Astrocyte of the cerebellum (primary cell): ENCODE measurements at regions not wholly inside any gene's neighbourhood (a gene's known extent, or its start where the extent isn't known, plus 50 kb on each side); places are given as distances from the start of the nearest gene placed in this dataset.

Experiments
- DNase-seq: peaks from one replicate; pipeline ENCODE4 v3.0.0-alpha.2; 2011; ENCODE audit warnings: low read depth
- H3K4me3 ChIP-seq: 2 replicates; pipeline ENCODE4 v1.5.1; 2011; ENCODE audit warnings: mild to moderate bottlenecking, low read depth, low read length, moderate library complexity
- CTCF ChIP-seq: IDR thresholded peaks from 2 replicates; pipeline ENCODE4 v1.5.1; 2012; ENCODE audit warnings: low read length, low read depth, moderate library complexity, mild to moderate bottlenecking; ENCODE audit errors: missing control alignments
- in situ Hi-C: cut with HindIII; loops from 2 replicates; pipeline ENCODE4 v1.10.0; 2017; ENCODE audit warnings: low sequenced_read_pairs

- in situ Hi-C loops = no loop called here
Measured at GRCh38 chr4:20030108-20030507, 221.6 kb upstream of the SLIT2 start.

GRCh38 chr4:20028645-20029044, 223.1 kb upstream of the SLIT2 start:
- no peak for TF ChIP-seq CTCF
- H3K4me3 ChIP-seq = no peak overlapping the region
- in situ Hi-C loops = no loop called here
- DNase-seq = no peak

More at GRCh38 chr4:20030108-20030507, 221.6 kb upstream of the SLIT2 start:
- TF ChIP-seq CTCF = no peak
- no peak overlapping the region for H3K4me3 ChIP-seq
- no peak for DNase-seq

GRCh38 chr4:20026456-20026855, 225.2 kb upstream of the SLIT2 start:
- H3K4me3 ChIP-seq = no peak overlapping the region
- peak; percentile 69 for DNase-seq
- in situ Hi-C loops = no loop called here
- no peak for TF ChIP-seq CTCF

- no peak for DNase-seq
- no peak overlapping the region for H3K4me3 ChIP-seq
- TF ChIP-seq CTCF = no peak
- in situ Hi-C loops = no loop called here
Measured at GRCh38 chr4:20022471-20022870, 229.2 kb upstream of the SLIT2 start.

GRCh38 chr4:20020056-20020455, 231.6 kb upstream of the SLIT2 start:
- H3K4me3 ChIP-seq = no peak overlapping the region
- DNase-seq = no peak
- TF ChIP-seq CTCF = no peak
- in situ Hi-C loops = no loop called here

GRCh38 chr4:20019310-20020015, 232.2 kb upstream of the SLIT2 start:
- TF ChIP-seq CTCF = no peak
- H3K4me3 ChIP-seq = no peak overlapping the region
- in situ Hi-C loops = no loop called here
- no peak for DNase-seq
